C4-2B (cell line): ENCODE measurements at regions not wholly inside any gene's neighbourhood (a gene's known extent, or its start where the extent isn't known, plus 50 kb on each side); places are given as distances from the start of the nearest gene placed in this dataset.

ENCODE experiments used
- ZFX ChIP-seq: fragments of 450-650 bp; IDR thresholded peaks from 2 replicates; pipeline ENCODE4 v1.6.1; 2017
- TF ChIP-seq, protein P1 (sequence below): fragments of 450-650 bp; conservative IDR thresholded peaks from 2 replicates; pipeline ENCODE4 v1.5.1; 2017; ENCODE audit warnings: mild to moderate bottlenecking

DNA sequence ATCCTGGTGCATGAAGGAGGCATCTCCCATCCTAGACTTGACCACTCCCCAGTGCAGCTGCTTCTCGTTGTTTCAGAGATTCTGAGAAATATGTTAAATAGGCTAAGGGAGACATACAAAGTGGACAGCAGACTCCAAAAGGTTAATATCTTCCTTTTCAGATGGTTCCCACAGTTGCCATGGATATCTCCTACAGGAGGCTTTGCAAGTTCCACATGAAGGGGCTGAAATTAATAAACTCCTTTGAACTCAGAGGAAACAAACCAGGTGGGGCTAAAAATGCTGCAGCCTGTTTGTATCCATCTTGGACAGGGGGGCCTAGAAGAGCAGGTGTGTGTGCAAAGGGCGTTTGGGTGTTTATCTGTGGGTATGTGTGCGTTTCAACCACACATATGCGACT lies 257.4 kb upstream of the XYLT1 start:
- TF ChIP-seq, protein P1, sequence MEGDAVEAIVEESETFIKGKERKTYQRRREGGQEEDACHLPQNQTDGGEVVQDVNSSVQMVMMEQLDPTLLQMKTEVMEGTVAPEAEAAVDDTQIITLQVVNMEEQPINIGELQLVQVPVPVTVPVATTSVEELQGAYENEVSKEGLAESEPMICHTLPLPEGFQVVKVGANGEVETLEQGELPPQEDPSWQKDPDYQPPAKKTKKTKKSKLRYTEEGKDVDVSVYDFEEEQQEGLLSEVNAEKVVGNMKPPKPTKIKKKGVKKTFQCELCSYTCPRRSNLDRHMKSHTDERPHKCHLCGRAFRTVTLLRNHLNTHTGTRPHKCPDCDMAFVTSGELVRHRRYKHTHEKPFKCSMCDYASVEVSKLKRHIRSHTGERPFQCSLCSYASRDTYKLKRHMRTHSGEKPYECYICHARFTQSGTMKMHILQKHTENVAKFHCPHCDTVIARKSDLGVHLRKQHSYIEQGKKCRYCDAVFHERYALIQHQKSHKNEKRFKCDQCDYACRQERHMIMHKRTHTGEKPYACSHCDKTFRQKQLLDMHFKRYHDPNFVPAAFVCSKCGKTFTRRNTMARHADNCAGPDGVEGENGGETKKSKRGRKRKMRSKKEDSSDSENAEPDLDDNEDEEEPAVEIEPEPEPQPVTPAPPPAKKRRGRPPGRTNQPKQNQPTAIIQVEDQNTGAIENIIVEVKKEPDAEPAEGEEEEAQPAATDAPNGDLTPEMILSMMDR = no peak
- TF ChIP-seq ZFX = no peak
